Endothelial cell of umbilical vein (primary cell): ENCODE measurements at regions not wholly inside any gene's neighbourhood (a gene's known extent, or its start where the extent isn't known, plus 50 kb on each side); places are given as distances from the start of the nearest gene placed in this dataset.

Experiments
- TF ChIP-seq, protein P1 (sequence below), 2 donors: IDR thresholded peaks; 1 replicate in 1 of 2; 2 replicates in 1 of 2; pipeline ENCODE4 v1.5.1; 2011; ENCODE audit warnings: low read length in 2 of 2, mild to moderate bottlenecking in 2 of 2, moderate library complexity in 2 of 2, control low read depth in 1 of 2, inconsistent platforms in 1 of 2, low read depth in 1 of 2; ENCODE audit not compliant: insufficient read depth in 1 of 2; ENCODE audit errors: extremely low read depth in 1 of 2
- TF ChIP-seq, protein P2 (sequence below): IDR thresholded peaks from 2 replicates; pipeline ENCODE4 v1.6.1; 2011; ENCODE audit not compliant: insufficient read depth, insufficient read length

GRCh38 chr6:48176645-48177308 lies 65.8 kb upstream of the PTCHD4 start:
- TF ChIP-seq, protein P1, sequence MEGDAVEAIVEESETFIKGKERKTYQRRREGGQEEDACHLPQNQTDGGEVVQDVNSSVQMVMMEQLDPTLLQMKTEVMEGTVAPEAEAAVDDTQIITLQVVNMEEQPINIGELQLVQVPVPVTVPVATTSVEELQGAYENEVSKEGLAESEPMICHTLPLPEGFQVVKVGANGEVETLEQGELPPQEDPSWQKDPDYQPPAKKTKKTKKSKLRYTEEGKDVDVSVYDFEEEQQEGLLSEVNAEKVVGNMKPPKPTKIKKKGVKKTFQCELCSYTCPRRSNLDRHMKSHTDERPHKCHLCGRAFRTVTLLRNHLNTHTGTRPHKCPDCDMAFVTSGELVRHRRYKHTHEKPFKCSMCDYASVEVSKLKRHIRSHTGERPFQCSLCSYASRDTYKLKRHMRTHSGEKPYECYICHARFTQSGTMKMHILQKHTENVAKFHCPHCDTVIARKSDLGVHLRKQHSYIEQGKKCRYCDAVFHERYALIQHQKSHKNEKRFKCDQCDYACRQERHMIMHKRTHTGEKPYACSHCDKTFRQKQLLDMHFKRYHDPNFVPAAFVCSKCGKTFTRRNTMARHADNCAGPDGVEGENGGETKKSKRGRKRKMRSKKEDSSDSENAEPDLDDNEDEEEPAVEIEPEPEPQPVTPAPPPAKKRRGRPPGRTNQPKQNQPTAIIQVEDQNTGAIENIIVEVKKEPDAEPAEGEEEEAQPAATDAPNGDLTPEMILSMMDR (IDR thresholded peaks at IDR 0.05; ENCODE audit: extremely low read depth in 1 of 2, insufficient read depth in 1 of 2, low read depth in 1 of 2, low read length in 2 of 2), result no peak
- TF ChIP-seq, protein P2, sequence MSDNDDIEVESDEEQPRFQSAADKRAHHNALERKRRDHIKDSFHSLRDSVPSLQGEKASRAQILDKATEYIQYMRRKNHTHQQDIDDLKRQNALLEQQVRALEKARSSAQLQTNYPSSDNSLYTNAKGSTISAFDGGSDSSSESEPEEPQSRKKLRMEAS, result no peak
